ENCODE measurements at regions not wholly inside any gene's neighbourhood (a gene's known extent, or its start where the extent isn't known, plus 50 kb on each side); places are given as distances from the start of the nearest gene placed in this dataset.
A peak's percentile ranks its signal among the peaks of the same experiment; 100 is the strongest.

GRCh38 chr20:25987073-25987927, 290.6 kb upstream of the ZNF337 start (continued):
- TF ChIP-seq MGA (IDR thresholded peaks at IDR 0.05), result peak; percentile 38
- no peak for TF ChIP-seq WHSC1 (IDR thresholded peaks at IDR 0.05; ENCODE audit: low read length)
- TF ChIP-seq MEIS2 (IDR thresholded peaks at IDR 0.05; ENCODE audit: partially characterized antibody), result peak; percentile 12
- TF ChIP-seq HBP1 (CRISPR knock-in tag; IDR thresholded peaks at IDR 0.05), result 0 out of 2 replicates have a peak, but pooled peaks have one; percentile 13
- TF ChIP-seq MTA3 (IDR thresholded peaks at IDR 0.05; ENCODE audit: borderline replicate concordance), result no peak
- 0 out of 6 replicates have a peak, but pooled peaks of 2 of the 3 experiments have one; percentile 11 to 20 for TF ChIP-seq CTCF (IDR thresholded peaks at IDR 0.05 in 2 of 3, conservative IDR thresholded peaks at IDR 0.05 in 1 of 3; ENCODE audit: insufficient read depth in 2 of 3, low read depth in 1 of 3, low read length in 3 of 3)
- TF ChIP-seq CTCFL (IDR thresholded peaks at IDR 0.05; ENCODE audit: borderline replicate concordance, insufficient read depth, low read depth, low read length, poor library complexity, severe bottlenecking), result peak; percentile 30
